ENCODE measurements at regions not wholly inside any gene's neighbourhood (a gene's known extent, or its start where the extent isn't known, plus 50 kb on each side); places are given as distances from the start of the nearest gene placed in this dataset.
"Not testable (repeated sequence)": the region's sequence is repeated elsewhere in the genome, so short reads cannot be mapped to it uniquely, and the experiment has no call there.

DNA sequence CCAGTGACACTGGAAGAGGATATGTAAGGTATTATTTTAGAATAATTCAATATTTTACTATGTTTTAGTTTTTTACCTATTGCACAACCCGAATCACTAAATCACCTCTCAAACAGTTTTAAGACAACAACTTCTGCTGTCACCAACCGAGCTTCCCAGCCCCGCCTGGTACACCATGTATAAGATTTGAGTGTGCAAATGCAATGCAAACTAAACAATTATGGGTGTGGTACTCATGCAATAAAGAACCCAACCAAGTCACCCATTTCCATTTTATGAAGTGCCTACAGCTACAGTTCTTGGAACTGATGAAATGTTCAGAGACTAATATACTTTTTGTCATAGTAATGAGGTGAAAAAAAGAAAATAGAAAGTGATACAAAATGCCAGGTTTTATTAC, 256.2 kb downstream of the TAFA4 start:
- H3K27ac ChIP-seq, result no peak overlapping the region

DNA sequence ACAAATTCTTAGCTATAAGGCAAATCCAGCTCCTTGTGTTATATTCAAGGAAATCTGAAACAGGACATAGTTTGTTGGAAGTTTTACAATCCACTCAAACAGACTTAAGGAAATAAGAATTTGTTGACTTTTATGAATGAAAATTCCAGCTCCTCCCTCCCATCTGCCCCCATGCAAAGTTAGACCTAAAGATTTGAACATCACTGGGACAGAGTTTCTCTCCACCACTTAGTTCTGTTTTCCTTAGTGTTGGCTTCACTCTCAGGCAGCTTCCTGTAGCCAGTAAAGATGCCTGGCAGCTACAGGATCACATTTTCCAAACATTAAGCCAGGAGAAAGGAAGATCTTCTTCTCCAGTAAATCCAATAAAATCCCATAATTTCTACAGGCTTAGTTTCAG, 265.0 kb downstream of the TAFA4 start:
- no peak overlapping the region for H3K27ac ChIP-seq
- H3K4me3 ChIP-seq, result no peak overlapping the region

More for the DNA sequence above, 256.2 kb downstream of the TAFA4 start:
- H3K4me3 ChIP-seq, result no peak overlapping the region

GRCh38 chr3:68666429-68667136, 265.8 kb downstream of the TAFA4 start:
- no peak overlapping the region for H3K27ac ChIP-seq
- no peak overlapping the region for H3K4me3 ChIP-seq

DNA sequence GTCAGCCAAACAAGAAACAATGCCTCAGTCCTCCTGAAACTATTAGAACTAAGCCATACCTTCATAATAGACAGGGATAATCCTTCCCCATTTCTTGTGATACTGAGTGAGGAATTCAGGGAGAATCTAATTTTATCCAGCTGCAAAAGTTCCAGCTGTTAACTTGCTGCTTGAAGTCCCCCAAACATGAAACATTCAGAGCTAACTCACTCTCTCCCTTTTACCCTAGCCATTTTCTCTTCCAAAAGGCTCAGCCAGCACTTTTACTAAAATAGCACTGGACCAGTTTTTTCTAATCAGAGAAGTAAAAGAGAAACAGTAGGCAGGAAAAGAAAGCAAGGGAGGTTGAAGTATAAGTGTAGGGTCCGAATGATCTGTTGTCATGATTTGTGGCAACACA, 268.1 kb downstream of the TAFA4 start:
- no peak overlapping the region for H3K4me3 ChIP-seq
- H3K27ac ChIP-seq, result no peak overlapping the region

DNA sequence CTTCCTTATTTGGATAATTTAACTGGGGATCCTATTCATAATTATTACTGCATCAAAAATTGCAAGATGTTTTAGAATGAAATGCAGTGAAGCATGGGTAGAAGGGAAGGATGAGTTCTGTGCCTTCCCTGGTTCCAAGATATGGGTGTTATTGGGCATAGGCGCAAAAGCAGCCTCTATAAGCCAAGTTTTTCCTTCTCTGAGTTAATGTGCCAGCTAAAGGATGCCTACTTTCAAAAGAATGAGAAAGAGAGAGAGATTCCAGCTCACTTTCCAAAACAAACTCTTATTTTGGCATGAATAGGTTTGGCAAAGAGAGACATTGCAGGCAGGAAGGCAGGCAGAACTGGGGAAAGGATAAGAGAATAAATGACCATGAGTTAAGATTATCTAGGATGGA, 270.2 kb downstream of the TAFA4 start:
- H3K27ac ChIP-seq, result no peak overlapping the region
- H3K4me3 ChIP-seq, result no peak overlapping the region

DNA sequence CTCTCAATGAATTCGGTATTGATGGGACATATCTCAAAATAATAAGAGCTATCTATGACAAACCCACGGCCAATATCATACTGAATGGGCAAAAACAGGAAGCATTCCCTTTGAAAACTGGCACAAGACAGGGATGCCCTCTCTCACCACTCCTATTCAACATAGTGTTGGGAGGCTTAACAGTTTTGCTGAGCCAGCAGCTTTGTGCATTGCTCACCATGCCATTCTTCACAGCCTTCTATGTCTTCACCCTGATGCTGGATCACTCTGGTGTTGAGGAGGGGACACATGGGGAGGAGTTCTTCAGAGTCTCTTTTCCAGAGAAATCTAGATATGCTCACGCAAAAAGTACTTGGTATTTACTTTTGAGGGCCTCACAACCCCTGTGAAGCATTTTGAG, 281.7 kb downstream of the TAFA4 start:
- H3K27ac ChIP-seq, H3K4me3 ChIP-seq: not testable (repeated sequence)

GRCh38 chr3:68648494-68648893, 283.9 kb downstream of the TAFA4 start:
- H3K27ac ChIP-seq, result no peak overlapping the region
- H3K4me3 ChIP-seq, result no peak overlapping the region

DNA sequence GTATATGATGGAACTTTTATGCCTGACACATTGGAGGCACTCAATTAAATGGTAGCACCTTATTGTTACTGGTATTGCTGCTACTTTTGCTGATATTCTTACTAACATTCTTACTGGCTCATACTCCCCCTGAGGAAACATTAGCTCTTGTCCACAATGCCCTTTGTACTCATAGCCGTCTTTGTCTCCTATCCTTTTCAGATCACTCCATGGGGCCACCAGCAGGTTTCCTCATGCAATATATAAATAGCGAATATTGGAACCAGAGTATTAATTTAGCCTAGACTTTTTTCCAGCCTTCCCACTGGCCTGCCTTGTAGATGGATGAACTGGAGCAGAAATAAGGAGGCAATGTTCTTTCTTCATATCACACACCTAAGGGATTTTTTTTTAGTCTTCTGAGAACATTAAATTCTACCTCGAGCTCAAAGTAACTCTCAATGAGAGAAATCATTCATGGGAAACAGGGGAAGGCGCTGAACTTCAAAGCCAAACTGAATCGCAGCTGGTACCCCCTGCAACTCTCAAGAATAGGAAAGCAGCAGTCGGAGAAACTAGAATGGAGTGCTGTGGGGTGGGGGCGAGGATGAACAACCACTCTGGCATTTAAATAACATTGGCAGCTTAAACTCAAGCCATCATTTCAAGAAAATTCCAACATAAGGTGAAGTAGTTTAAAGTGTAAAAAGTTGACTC, 300.3 kb downstream of the TAFA4 start:
- Histone ChIP-seq H3K4me3 (no peak overlapping the region), H3K27ac (no peak overlapping the region)

DNA sequence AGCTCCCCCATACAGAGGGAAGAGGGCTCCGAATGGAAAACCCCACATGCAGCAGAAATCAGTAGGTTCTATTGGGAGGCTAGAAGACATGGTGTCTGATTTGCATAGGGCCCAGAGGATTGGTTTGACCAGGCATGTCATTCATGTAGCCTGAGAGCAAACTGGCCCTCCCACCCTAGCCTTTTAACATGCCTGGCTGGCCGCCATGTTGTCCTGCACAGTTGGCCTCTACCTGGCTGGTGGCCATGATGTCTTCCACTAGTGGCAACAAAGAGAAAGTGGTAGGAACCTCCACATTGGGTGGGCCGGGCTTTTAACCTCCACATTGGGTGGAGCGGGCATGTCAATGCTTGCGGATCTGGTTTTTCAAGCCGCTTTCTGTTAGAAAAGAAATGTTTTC, 312.1 kb downstream of the TAFA4 start:
- H3K4me3 ChIP-seq, result no peak overlapping the region
- H3K27ac ChIP-seq, result no peak overlapping the region

- no peak overlapping the region for H3K4me3 ChIP-seq
- H3K27ac ChIP-seq, result no peak overlapping the region
Measured at GRCh38 chr3:68614087-68614486, 318.3 kb downstream of the TAFA4 start.

DNA sequence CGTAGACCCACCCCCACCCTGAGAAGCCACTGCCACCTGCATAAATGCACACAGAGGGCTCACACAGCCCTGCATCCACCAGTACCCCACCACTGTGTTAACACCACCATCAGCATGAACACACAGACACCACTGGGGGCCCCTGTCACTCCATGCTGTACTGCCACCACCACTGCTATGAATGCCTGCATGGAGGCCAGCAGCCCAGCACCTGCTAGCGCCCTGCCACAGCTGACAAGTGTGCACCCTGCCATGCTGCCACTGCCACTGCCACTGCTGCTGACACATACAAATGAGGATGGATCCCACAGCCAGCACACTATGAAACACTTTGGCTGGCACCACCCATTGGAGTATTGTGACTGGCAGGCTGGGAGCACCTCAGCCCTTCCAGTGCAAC, 361.0 kb downstream of the TAFA4 start:
- Histone ChIP-seq H3K27ac (no peak overlapping the region), H3K4me3 (no peak overlapping the region)

DNA sequence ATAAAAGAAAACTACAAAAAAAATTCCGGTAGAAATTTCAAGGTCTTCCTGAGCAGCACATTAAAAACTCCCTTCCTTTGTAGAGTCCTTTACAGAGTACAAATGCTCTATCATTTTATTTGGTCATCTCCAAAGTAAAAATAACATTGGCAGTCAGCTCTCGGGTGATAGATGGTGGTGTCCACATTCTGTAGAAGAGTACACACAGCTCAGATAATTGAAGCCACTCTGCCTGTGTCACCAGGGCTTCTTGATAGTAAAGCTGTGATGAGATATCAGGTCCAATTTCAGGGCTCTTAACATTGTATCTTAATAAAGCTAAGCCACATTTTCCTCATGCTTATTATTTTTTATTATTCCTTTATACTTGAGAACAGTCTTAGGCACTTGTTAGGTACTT, 371.6 kb downstream of the TAFA4 start:
- Histone ChIP-seq H3K4me3 (no peak overlapping the region), H3K27ac (no peak overlapping the region)

GRCh38 chr3:68535782-68536181, 396.6 kb downstream of the TAFA4 start:
- H3K27ac ChIP-seq, result no peak overlapping the region
- H3K4me3 ChIP-seq, result no peak overlapping the region

GRCh38 chr3:68523330-68523729, 409.0 kb downstream of the TAFA4 start:
- H3K4me3 ChIP-seq, result no peak overlapping the region
- no peak overlapping the region for H3K27ac ChIP-seq

DNA sequence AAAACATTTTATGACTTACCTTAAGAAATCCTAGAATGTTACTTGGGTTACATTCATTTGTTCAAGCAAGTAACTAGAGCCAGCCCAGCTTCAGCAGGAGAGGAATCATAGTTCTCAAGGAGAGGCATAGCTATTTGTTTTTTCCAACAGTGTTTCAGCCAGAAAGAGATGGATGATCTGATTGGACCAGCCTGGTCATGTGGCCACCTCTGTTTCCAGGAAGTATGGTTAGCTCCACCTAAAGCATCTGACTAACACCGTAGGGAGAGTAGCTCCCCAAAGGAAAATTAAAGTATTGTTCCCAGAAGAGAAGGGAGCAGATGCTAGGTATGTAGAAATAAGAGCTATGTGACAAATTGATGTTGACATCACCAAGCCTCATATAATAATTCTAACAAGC, 417.1 kb downstream of the TAFA4 start:
- Histone ChIP-seq H3K4me3 (no peak overlapping the region), H3K27ac (no peak overlapping the region)

- Histone ChIP-seq H3K4me3 (no peak overlapping the region), H3K27ac (no peak overlapping the region)
Measured at GRCh38 chr3:68504201-68504600, 428.1 kb downstream of the TAFA4 start.

DNA sequence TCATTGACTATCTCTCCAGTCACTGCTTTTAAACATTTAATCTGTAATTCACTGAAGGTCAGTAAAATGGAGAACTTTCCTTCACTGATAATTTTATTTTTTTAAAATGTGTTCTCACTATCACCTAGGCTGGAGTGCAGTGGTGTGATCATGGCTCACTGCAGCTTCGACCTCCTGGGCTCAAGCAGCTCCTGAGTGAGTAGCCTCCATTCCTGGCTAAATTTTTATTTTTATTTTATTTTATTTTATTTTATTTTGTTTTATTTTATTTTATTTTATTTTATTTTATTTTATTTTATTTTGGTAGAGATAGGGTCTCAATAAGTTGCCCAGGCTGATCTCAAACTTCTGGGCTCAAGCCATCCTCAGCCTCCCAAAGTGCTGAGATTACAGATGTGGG, 446.5 kb downstream of the TAFA4 start:
- not testable (repeated sequence) for H3K4me3 ChIP-seq, H3K27ac ChIP-seq

DNA sequence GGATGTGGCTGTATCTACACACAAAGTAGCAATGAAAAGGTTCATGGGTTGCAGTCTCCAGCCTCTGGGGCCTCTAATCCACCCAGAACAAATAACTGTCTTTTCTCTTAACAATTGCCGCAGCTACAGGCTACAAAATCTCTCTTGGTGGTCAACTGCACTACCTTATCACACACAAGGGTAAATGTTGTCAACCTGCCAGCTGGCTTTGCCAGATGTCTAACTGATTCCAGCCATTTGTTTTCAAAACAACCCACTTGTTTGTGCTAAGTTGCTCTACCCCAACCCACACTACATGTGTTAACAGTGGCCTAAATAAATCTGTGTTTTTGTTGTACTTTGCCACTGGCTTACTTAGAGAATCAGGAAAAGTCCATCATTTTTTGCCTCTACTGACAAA, 447.3 kb downstream of the TAFA4 start:
- H3K27ac ChIP-seq, result no peak overlapping the region
- H3K4me3 ChIP-seq, result no peak overlapping the region

GRCh38 chr3:68483601-68484000, 448.7 kb downstream of the TAFA4 start:
- H3K4me3 ChIP-seq, result no peak overlapping the region
- no peak overlapping the region for H3K27ac ChIP-seq

DNA sequence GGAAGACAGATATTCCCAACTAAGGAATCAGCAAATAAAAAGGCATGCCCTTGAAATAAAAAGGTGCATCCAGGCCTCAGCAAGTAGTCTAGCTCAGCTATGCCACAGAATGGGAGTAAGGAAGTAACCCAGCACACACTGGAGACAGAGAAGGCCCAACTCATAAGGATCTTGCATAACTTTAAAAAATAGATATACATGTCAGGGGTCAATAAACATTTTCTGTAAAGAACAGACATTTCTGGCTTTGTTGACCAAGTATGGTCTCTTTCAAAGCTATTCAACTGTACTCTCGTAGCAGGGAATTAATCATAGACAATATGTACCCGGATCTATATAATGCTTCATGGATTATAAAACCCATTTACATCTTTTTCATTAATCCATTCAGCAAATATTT, 449.3 kb downstream of the TAFA4 start:
- H3K4me3 ChIP-seq, result no peak overlapping the region
- no peak overlapping the region for H3K27ac ChIP-seq

- no peak overlapping the region for H3K27ac ChIP-seq
- H3K4me3 ChIP-seq, result no peak overlapping the region
Measured at GRCh38 chr3:68482565-68482964, 449.8 kb downstream of the TAFA4 start.

DNA sequence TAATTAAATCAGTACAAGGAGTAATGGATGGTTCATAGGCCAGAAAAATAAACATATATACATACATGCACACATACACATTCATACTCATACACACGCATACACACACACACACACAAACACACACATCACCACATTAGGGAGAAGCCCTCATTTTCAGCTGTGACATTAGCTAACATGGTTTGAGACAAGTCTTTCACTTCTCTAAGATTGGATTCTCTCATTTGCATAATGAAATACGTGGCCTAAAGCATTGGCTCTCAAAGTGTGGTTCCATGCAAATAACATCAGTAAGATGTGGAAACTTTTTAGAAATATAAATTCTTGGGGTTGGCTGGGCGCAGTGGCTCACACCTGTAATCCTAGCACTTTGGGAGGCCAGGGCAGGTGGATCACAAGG, 452.6 kb downstream of the TAFA4 start:
- Histone ChIP-seq H3K27ac (no peak overlapping the region), H3K4me3 (no peak overlapping the region)

Data from skin epidermis (tissue), 12 donors.